SK-N-SH (cell line): ENCODE measurements at regions not wholly inside any gene's neighbourhood (a gene's known extent, or its start where the extent isn't known, plus 50 kb on each side); places are given as distances from the start of the nearest gene placed in this dataset.

ENCODE experiments used
- CHD2 ChIP-seq: fragments of 150-350 bp; IDR thresholded peaks from 2 replicates; pipeline ENCODE4 v1.6.1; 2018; ENCODE audit warnings: low read length; ENCODE audit not compliant: partially characterized antibody
- CTCF ChIP-seq: fragments of 200-600 bp; sonication (generic); IDR thresholded peaks from 2 replicates; pipeline ENCODE4 v1.6.1; 2017; ENCODE audit warnings: antibody characterized with exemption, mild to moderate bottlenecking, moderate library complexity
- EP300 ChIP-seq, 2 experiments: IDR thresholded peaks; 2 replicates each; pipeline versions ENCODE4 v1.4.0 to v1.6.1; 2012; ENCODE audit warnings: borderline replicate concordance in 1 of 2, low read depth in 1 of 2, low read length in 1 of 2
- EZH2phosphoT487 ChIP-seq: fragments of 200-600 bp; sonication (generic); IDR thresholded peaks from 2 replicates; pipeline ENCODE4 v1.6.1; 2017; ENCODE audit warnings: low read depth, mixed run types, mild to moderate bottlenecking, antibody characterized with exemption, moderate library complexity, borderline replicate concordance
- GABPA ChIP-seq: IDR thresholded peaks from 2 replicates; pipeline ENCODE4 v1.4.0; 2012; ENCODE audit warnings: low read depth, mild to moderate bottlenecking
- MXI1 ChIP-seq: IDR thresholded peaks from 2 replicates; pipeline ENCODE4 v1.6.1; 2012; ENCODE audit warnings: mild to moderate bottlenecking, low read depth, low read length, improper control_type of control experiment
- NFIC ChIP-seq: IDR thresholded peaks from 2 replicates; pipeline ENCODE4 v1.4.0; 2012; ENCODE audit warnings: borderline replicate concordance
- POLR2AphosphoS5 ChIP-seq: IDR thresholded peaks from 2 replicates; pipeline ENCODE4 v1.6.1; 2012; ENCODE audit warnings: low read depth, low read length
- REST ChIP-seq: IDR thresholded peaks from 2 replicates; pipeline ENCODE4 v1.6.1; 2012; ENCODE audit warnings: mild to moderate bottlenecking, low read depth, low read length, moderate library complexity
- RFX5 ChIP-seq: IDR thresholded peaks from 2 replicates; pipeline ENCODE4 v1.6.1; 2012; ENCODE audit warnings: mild to moderate bottlenecking, improper control_type of control experiment, low read length
- SIN3A ChIP-seq: IDR thresholded peaks from 2 replicates; pipeline ENCODE4 v1.6.1; 2012; ENCODE audit warnings: low read depth, mild to moderate bottlenecking, low read length, moderate library complexity, borderline replicate concordance
- TAF1 ChIP-seq: IDR thresholded peaks from 2 replicates; pipeline ENCODE4 v1.6.1; 2012; ENCODE audit warnings: low read depth, mild to moderate bottlenecking, low read length, moderate library complexity, borderline replicate concordance
- USF2 ChIP-seq: fragments of 150-350 bp; IDR thresholded peaks from 2 replicates; pipeline ENCODE4 v1.6.1; 2017; ENCODE audit warnings: antibody characterized with exemption, low read length, low read depth, borderline replicate concordance
- ZBTB33 ChIP-seq: IDR thresholded peaks from 2 replicates; pipeline ENCODE4 v1.4.0; 2012; ENCODE audit warnings: low read depth, borderline replicate concordance

GRCh38 chr16:14366974-14367707 lies 262.9 kb downstream of the PARN start:
- TF ChIP-seq CHD2 (no peak), GABPA (no peak), CTCF (no peak), EZH2phosphoT487 (no peak), EP300 (IDR thresholded peaks at IDR 0.05; ENCODE audit: borderline replicate concordance in 1 of 2, low read depth in 1 of 2, low read length in 1 of 2) (no peak), POLR2AphosphoS5 (no peak), ZBTB33 (no peak), SIN3A (no peak), RFX5 (no peak), MXI1 (no peak), NFIC (no peak), TAF1 (no peak), USF2 (no peak), REST (no peak)
